HL-60 (cell line): ENCODE measurements at regions not wholly inside any gene's neighbourhood (a gene's known extent, or its start where the extent isn't known, plus 50 kb on each side); places are given as distances from the start of the nearest gene placed in this dataset.

Experiments
- DNase-seq, 2 experiments: peaks; one replicate each; pipeline ENCODE4 v3.0.0-alpha.2; 2010 to 2020; ENCODE audit warnings: low read depth in 1 of 2, low spot score in 1 of 2
- H3K27ac ChIP-seq: fragments of 250-450 bp; sonication (Bioruptor Pico); replicated peaks from 2 replicates; pipeline ENCODE4 v1.5.1; 2020; ENCODE audit warnings: mild to moderate bottlenecking, moderate library complexity
- H3K27me3 ChIP-seq: fragments of 250-450 bp; sonication (Bioruptor Pico); 2 replicates; pipeline ENCODE4 v1.5.1; 2021; ENCODE audit warnings: mild to moderate bottlenecking, moderate library complexity; ENCODE audit not compliant: insufficient read depth, poor library complexity, severe bottlenecking
- H3K4me3 ChIP-seq: replicated peaks from 2 replicates; pipeline ENCODE4 v1.5.1; 2011; ENCODE audit warnings: mild to moderate bottlenecking, control low read depth, low read length; ENCODE audit not compliant: insufficient read depth
- GABPA ChIP-seq: IDR thresholded peaks from 2 replicates; pipeline ENCODE4 v1.6.1; 2012; ENCODE audit warnings: low read depth
- POLR2AphosphoS5 ChIP-seq: IDR thresholded peaks from 2 replicates; pipeline ENCODE4 v1.6.1; 2012; ENCODE audit warnings: low read depth
- SPI1 ChIP-seq: IDR thresholded peaks from 2 replicates; pipeline ENCODE4 v1.6.1; 2012; ENCODE audit warnings: low read depth, mild to moderate bottlenecking, borderline replicate concordance
- TF ChIP-seq, protein P1 (sequence below): IDR thresholded peaks from 2 replicates; pipeline ENCODE4 v1.6.1; 2012; ENCODE audit warnings: low read depth; ENCODE audit not compliant: insufficient replicate concordance
- TF ChIP-seq, protein P2 (sequence below): IDR thresholded peaks from one replicate; pipeline ENCODE4 v1.5.1; 2011; ENCODE audit warnings: low read length, control low read depth, inconsistent platforms; ENCODE audit not compliant: insufficient read depth

GRCh38 chr11:24142062-24142461 lies 354.8 kb upstream of the LUZP2 start:
- Histone ChIP-seq H3K4me3 (no peak overlapping the region), H3K27me3 (no peaks in the 10 kb centered on the region), H3K27ac (no peak overlapping the region)
- TF ChIP-seq GABPA: no peak
- no peak for TF ChIP-seq SPI1
- TF ChIP-seq, protein P1, sequence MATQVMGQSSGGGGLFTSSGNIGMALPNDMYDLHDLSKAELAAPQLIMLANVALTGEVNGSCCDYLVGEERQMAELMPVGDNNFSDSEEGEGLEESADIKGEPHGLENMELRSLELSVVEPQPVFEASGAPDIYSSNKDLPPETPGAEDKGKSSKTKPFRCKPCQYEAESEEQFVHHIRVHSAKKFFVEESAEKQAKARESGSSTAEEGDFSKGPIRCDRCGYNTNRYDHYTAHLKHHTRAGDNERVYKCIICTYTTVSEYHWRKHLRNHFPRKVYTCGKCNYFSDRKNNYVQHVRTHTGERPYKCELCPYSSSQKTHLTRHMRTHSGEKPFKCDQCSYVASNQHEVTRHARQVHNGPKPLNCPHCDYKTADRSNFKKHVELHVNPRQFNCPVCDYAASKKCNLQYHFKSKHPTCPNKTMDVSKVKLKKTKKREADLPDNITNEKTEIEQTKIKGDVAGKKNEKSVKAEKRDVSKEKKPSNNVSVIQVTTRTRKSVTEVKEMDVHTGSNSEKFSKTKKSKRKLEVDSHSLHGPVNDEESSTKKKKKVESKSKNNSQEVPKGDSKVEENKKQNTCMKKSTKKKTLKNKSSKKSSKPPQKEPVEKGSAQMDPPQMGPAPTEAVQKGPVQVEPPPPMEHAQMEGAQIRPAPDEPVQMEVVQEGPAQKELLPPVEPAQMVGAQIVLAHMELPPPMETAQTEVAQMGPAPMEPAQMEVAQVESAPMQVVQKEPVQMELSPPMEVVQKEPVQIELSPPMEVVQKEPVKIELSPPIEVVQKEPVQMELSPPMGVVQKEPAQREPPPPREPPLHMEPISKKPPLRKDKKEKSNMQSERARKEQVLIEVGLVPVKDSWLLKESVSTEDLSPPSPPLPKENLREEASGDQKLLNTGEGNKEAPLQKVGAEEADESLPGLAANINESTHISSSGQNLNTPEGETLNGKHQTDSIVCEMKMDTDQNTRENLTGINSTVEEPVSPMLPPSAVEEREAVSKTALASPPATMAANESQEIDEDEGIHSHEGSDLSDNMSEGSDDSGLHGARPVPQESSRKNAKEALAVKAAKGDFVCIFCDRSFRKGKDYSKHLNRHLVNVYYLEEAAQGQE: no peak
- TF ChIP-seq POLR2AphosphoS5: no peak
- TF ChIP-seq, protein P2, sequence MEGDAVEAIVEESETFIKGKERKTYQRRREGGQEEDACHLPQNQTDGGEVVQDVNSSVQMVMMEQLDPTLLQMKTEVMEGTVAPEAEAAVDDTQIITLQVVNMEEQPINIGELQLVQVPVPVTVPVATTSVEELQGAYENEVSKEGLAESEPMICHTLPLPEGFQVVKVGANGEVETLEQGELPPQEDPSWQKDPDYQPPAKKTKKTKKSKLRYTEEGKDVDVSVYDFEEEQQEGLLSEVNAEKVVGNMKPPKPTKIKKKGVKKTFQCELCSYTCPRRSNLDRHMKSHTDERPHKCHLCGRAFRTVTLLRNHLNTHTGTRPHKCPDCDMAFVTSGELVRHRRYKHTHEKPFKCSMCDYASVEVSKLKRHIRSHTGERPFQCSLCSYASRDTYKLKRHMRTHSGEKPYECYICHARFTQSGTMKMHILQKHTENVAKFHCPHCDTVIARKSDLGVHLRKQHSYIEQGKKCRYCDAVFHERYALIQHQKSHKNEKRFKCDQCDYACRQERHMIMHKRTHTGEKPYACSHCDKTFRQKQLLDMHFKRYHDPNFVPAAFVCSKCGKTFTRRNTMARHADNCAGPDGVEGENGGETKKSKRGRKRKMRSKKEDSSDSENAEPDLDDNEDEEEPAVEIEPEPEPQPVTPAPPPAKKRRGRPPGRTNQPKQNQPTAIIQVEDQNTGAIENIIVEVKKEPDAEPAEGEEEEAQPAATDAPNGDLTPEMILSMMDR: no peak
- DNase-seq: no peak

GRCh38 chr11:24145411-24145810 lies 351.4 kb upstream of the LUZP2 start:
- no peak for DNase-seq
- Histone ChIP-seq H3K27me3 (no peaks in the 10 kb centered on the region), H3K27ac (no peak overlapping the region), H3K4me3 (no peak overlapping the region)
- no peak for TF ChIP-seq GABPA
- TF ChIP-seq, protein P2: no peak

DNA sequence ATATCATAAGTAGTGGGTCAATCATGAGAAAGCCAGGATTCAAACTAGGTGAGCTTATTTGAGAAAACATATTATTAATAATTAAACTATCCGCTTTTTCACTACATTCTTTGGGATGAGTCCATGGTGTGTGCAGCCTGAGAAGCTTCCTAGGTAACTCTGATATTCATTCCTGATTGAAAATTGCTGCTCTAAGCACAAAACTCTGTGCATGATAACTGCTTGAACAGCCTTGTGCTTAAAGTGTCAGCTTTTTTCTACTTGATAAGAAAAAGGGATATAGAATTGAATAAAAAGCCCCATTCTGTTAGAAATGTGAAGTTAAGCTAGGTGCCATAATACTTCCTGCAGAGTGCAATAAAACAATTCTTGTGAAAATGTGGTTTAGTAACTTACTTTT lies 343.5 kb upstream of the LUZP2 start:
- Histone ChIP-seq H3K27me3 (no peaks in the 10 kb centered on the region), H3K4me3 (no peak overlapping the region), H3K27ac (no peak overlapping the region)
- no peak for DNase-seq
- TF ChIP-seq, protein P2: no peak
- TF ChIP-seq, protein P1: no peak
- no peak for TF ChIP-seq SPI1
- TF ChIP-seq GABPA: no peak
- no peak for TF ChIP-seq POLR2AphosphoS5

GRCh38 chr11:24155792-24156191 lies 341.1 kb upstream of the LUZP2 start:
- TF ChIP-seq, protein P2: no peak
- no peak for TF ChIP-seq GABPA
- TF ChIP-seq, protein P1: no peak
- TF ChIP-seq POLR2AphosphoS5: no peak
- no peak for TF ChIP-seq SPI1
- Histone ChIP-seq H3K4me3 (no peak overlapping the region), H3K27ac (no peak overlapping the region), H3K27me3 (no peaks in the 10 kb centered on the region)
- DNase-seq: no peak
